ENCODE measurements at regions not wholly inside any gene's neighbourhood (a gene's known extent, or its start where the extent isn't known, plus 50 kb on each side); places are given as distances from the start of the nearest gene placed in this dataset.

DNA sequence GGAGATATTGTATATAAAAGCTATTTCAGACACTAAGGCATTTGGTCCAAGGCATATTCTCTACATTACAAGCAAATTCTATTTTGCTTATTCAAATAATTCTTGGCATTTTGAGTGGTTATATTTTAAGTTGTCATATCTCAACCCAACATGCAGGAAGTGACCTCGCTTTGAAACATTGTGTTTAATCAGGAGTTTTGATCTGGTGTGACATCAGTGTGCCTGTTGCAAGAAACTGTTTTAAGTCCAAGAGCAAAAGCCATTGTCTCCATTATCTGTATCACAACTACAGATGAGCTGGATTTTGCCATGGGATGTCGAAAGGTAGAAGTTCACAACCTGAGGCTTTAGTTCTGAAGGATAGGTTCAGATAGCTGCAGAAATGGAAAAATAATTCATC is 509.9 kb upstream of the ID4 start:
- Histone ChIP-seq H3K4me2 (ENCODE audit: low read depth, low read length) (no peak overlapping the region), H3K9me3 (replicated peaks; ENCODE audit: insufficient read depth, low read length) (no peaks in the 10 kb centered on the region), H3K4me1 (ENCODE audit: low read length) (no peaks in the 10 kb centered on the region), H4K20me1 (ENCODE audit: insufficient read depth, low read length) (no peaks in the 10 kb centered on the region), H3K36me3 (replicated peaks; ENCODE audit: insufficient read depth, low read length) (no peaks in the 10 kb centered on the region), H3K27me3 (replicated peaks; ENCODE audit: insufficient read depth, low read length) (no peaks in the 10 kb centered on the region), H3K79me2 (ENCODE audit: low read length) (no peaks in the 10 kb centered on the region), H3K27ac (ENCODE audit: low read length) (no peak overlapping the region), H3K4me3 (ENCODE audit: low read length) (no peak overlapping the region), H3K9ac (ENCODE audit: low read length) (no peak overlapping the region), H2AFZ (ENCODE audit: low read length) (no peak overlapping the region), H3F3A (ENCODE audit: insufficient read depth, low read length) (no peaks in the 10 kb centered on the region), H3K9me2 (replicated peaks; ENCODE audit: insufficient read depth, low read length) (no peaks in the 10 kb centered on the region)
- TF ChIP-seq EZH2phosphoT487 (IDR thresholded peaks at IDR 0.05; ENCODE audit: low read length) (no peak), EZH2 (optimal IDR thresholded peaks at IDR 0.05; ENCODE audit: low read depth, low read length) (no peak), CTCF (IDR thresholded peaks at IDR 0.05; ENCODE audit: low read length) (no peak)
- DNase-seq = no peak

DNA sequence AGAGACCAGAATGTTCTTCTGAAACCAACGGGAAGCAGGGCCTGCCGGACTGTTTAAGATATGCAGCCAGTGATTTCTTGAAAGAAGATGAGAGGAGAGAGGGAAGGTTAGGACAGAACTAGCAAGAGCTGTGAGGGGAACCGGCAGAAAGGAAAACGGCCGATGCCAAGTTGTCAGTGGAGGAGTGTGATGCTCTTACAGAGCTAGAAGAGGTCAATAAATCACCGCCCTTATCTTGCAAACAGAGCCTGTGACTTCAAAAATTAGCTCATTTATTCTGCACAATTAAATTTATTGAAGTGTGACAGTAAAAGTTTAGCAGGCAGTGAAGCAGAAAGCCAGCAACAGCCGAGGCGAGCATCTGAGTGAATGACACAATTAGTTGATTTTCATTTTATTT is 509.5 kb upstream of the ID4 start:
- no peaks in the 10 kb centered on the region for H3K27me3 ChIP-seq (replicated peaks; ENCODE audit: insufficient read depth, low read length)
- TF ChIP-seq CTCF (IDR thresholded peaks at IDR 0.05; ENCODE audit: low read length) (no peak), EZH2 (optimal IDR thresholded peaks at IDR 0.05; ENCODE audit: low read depth, low read length) (no peak), EZH2phosphoT487 (IDR thresholded peaks at IDR 0.05; ENCODE audit: low read length) (no peak)
- H3K36me3 ChIP-seq (replicated peaks; ENCODE audit: insufficient read depth, low read length) = no peaks in the 10 kb centered on the region
- no peaks in the 10 kb centered on the region for H3K9me3 ChIP-seq (replicated peaks; ENCODE audit: insufficient read depth, low read length)
- H3K4me2 ChIP-seq (ENCODE audit: low read depth, low read length) = no peak overlapping the region
- H4K20me1 ChIP-seq (ENCODE audit: insufficient read depth, low read length) = no peaks in the 10 kb centered on the region
- H3K4me3 ChIP-seq (ENCODE audit: low read length) = no peak overlapping the region
- DNase-seq = no peak
- no peak overlapping the region for H3K27ac ChIP-seq (ENCODE audit: low read length)
- no peak overlapping the region for H2AFZ ChIP-seq (ENCODE audit: low read length)
- no peaks in the 10 kb centered on the region for H3K9me2 ChIP-seq (replicated peaks; ENCODE audit: insufficient read depth, low read length)
- H3K79me2 ChIP-seq (ENCODE audit: low read length) = no peaks in the 10 kb centered on the region
- H3K9ac ChIP-seq (ENCODE audit: low read length) = no peak overlapping the region
- no peaks in the 10 kb centered on the region for H3K4me1 ChIP-seq (ENCODE audit: low read length)
- H3F3A ChIP-seq (ENCODE audit: insufficient read depth, low read length) = no peaks in the 10 kb centered on the region

- Histone ChIP-seq H3K9ac (ENCODE audit: low read length) (no peak overlapping the region), H3K4me3 (ENCODE audit: low read length) (no peak overlapping the region), H2AFZ (ENCODE audit: low read length) (no peak overlapping the region), H3F3A (ENCODE audit: insufficient read depth, low read length) (no peaks in the 10 kb centered on the region), H3K79me2 (ENCODE audit: low read length) (no peaks in the 10 kb centered on the region), H3K36me3 (replicated peaks; ENCODE audit: insufficient read depth, low read length) (no peaks in the 10 kb centered on the region), H4K20me1 (ENCODE audit: insufficient read depth, low read length) (no peaks in the 10 kb centered on the region), H3K27ac (ENCODE audit: low read length) (no peak overlapping the region), H3K27me3 (replicated peaks; ENCODE audit: insufficient read depth, low read length) (no peaks in the 10 kb centered on the region), H3K9me2 (replicated peaks; ENCODE audit: insufficient read depth, low read length) (no peaks in the 10 kb centered on the region), H3K9me3 (replicated peaks; ENCODE audit: insufficient read depth, low read length) (no peaks in the 10 kb centered on the region), H3K4me2 (ENCODE audit: low read depth, low read length) (no peak overlapping the region), H3K4me1 (ENCODE audit: low read length) (no peaks in the 10 kb centered on the region)
- TF ChIP-seq EZH2 (optimal IDR thresholded peaks at IDR 0.05; ENCODE audit: low read depth, low read length) (no peak), EZH2phosphoT487 (IDR thresholded peaks at IDR 0.05; ENCODE audit: low read length) (no peak), CTCF (IDR thresholded peaks at IDR 0.05; ENCODE audit: low read length) (no peak)
- no peak for DNase-seq
These were observed 508.1 kb upstream of the ID4 start for GRCh38 chr6:19329078-19329477.

All from MM.1S (cell line).